GM13976 (cell line): ENCODE measurements at regions not wholly inside any gene's neighbourhood (a gene's known extent, or its start where the extent isn't known, plus 50 kb on each side); places are given as distances from the start of the nearest gene placed in this dataset.

Experiments
- DNase-seq: peaks from one replicate; pipeline ENCODE4 v3.0.0; 2012; ENCODE audit warnings: low spot score
- CTCF ChIP-seq: IDR thresholded peaks from 2 replicates; pipeline ENCODE4 v1.5.1; 2012; ENCODE audit warnings: borderline replicate concordance, mild to moderate bottlenecking; ENCODE audit not compliant: insufficient read depth; ENCODE audit errors: extremely low read depth, missing control alignments, control extremely low read depth
- in situ Hi-C: fragments of 300-500 bp; cut with MboI; formaldehyde crosslinking; loops from one replicate; pipeline ENCODE4 v1.12.0; 2022; ENCODE audit warnings: low sequenced_read_pairs, mixed read lengths, inconsistent platforms; ENCODE audit not compliant: unreplicated experiment

- no peak for TF ChIP-seq CTCF
- in situ Hi-C loops, result no loop called here
- DNase-seq, result no peak
These were observed 945.8 kb downstream of the CBLN2 start for GRCh38 chr18:71598374-71598773.

GRCh38 chr18:71597219-71597618 lies 946.9 kb downstream of the CBLN2 start:
- DNase-seq, result no peak
- in situ Hi-C loops, result no loop called here

GRCh38 chr18:71583252-71583651 lies 960.9 kb downstream of the CBLN2 start:
- no peak for TF ChIP-seq CTCF
- in situ Hi-C loops, result no loop called here

More at GRCh38 chr18:71597219-71597618, 946.9 kb downstream of the CBLN2 start:
- TF ChIP-seq CTCF, result no peak

GRCh38 chr18:71554686-71555085 lies 989.5 kb downstream of the CBLN2 start:
- no peak for DNase-seq
- no peak for TF ChIP-seq CTCF
- in situ Hi-C loops, result no loop called here

More at GRCh38 chr18:71583252-71583651, 960.9 kb downstream of the CBLN2 start:
- DNase-seq, result no peak

- in situ Hi-C loops, result no loop called here
- DNase-seq, result no peak
- no peak for TF ChIP-seq CTCF
These were observed 1002.5 kb downstream of the CBLN2 start for GRCh38 chr18:71541643-71542042.

GRCh38 chr18:71529703-71530303 lies 1014.3 kb downstream of the CBLN2 start:
- in situ Hi-C loops, result no loop called here
- no peak for TF ChIP-seq CTCF
- no peak for DNase-seq
